ENCODE measurements at regions not wholly inside any gene's neighbourhood (a gene's known extent, or its start where the extent isn't known, plus 50 kb on each side); places are given as distances from the start of the nearest gene placed in this dataset.

DNA sequence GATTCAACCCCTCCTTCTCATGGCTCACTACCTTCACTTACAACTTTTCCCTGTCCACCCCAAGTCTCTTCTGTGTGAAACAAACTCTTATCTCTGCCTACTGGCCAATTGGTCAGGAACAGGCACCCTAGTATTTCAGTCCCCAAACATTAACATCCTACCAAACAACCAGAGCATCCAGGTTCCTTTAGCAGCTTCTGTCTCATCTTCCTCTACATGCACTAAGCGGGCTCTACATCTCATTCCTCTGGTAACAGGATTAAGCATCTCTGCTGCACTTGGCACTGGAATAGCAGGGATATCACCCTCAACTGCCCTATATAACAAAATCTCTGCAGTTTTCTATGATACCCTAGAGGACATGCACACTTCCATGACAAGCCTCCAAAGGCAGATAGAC, 116.2 kb downstream of the JRKL start:
- no peak for TF ChIP-seq CTCF (IDR thresholded peaks at IDR 0.05; ENCODE audit: low read depth, low read length, missing input control)
- no peak for TF ChIP-seq RAD21 (IDR thresholded peaks at IDR 0.05)
- TF ChIP-seq GABPA (IDR thresholded peaks at IDR 0.05 in 1 of 2, conservative IDR thresholded peaks at IDR 0.05 in 1 of 2) = no peak
- TF ChIP-seq FOXA2 (IDR thresholded peaks at IDR 0.05) = no peak
- no peak for TF ChIP-seq YY1 (IDR thresholded peaks at IDR 0.05)
- TF ChIP-seq MAX (IDR thresholded peaks at IDR 0.05) = no peak
- no peak for TF ChIP-seq RXRA (IDR thresholded peaks at IDR 0.05)
- TF ChIP-seq JUND (IDR thresholded peaks at IDR 0.05) = no peak
- TF ChIP-seq TAF1 (conservative IDR thresholded peaks at IDR 0.05) = no peak
- no peak for TF ChIP-seq SP1 (IDR thresholded peaks at IDR 0.05)
- no peak for TF ChIP-seq NR2F2 (IDR thresholded peaks at IDR 0.05)
- TF ChIP-seq HNF4A (conservative IDR thresholded peaks at IDR 0.05) = no peak
- no peak for TF ChIP-seq EGR1 (IDR thresholded peaks at IDR 0.05; ENCODE audit: low read depth in 2 of 2)
- no peak for TF ChIP-seq FOXA1 (IDR thresholded peaks at IDR 0.05)
